ENCODE measurements at regions not wholly inside any gene's neighbourhood (a gene's known extent, or its start where the extent isn't known, plus 50 kb on each side); places are given as distances from the start of the nearest gene placed in this dataset.

DNA sequence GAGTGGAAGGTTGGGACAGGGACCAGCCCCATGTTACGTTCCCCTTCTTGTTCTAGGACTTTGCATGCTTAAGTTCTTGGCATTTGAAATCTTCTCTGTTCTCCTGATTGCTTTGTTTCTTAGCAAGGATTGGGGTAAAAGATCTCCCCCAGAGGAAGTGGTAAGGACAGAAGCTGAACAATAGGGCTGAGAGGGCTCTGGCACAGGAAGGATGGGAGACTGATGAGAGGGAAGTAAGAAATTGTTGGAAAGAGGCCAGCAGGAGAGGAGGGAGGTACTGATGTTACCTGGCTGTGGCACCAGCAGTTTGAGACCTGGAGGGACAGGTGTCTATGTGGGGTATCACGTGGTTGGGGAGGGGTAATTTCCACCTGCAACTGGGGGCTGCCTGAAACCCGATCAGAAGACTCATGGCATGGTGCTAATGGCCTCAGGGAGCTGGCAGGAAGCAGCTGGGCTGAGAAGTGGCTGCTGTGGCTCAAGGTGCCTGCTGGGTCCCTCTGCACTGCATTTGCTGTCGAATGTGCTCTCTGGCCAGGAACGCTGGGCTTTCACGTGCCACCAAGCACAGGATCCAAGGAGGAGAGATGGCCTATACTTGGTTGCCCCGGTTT lies 108.4 kb downstream of the LSM3 start:
- H3K36me3 Mint-ChIP-seq (ENCODE audit: unreplicated experiment): no peaks in the 10 kb centered on the region
- no peak overlapping the region for H3K4me3 Mint-ChIP-seq (ENCODE audit: unreplicated experiment)
- peaks cover 6% of the 10 kb centered on the region for H3K27me3 Mint-ChIP-seq (ENCODE audit: unreplicated experiment)
- peaks cover 16% of the 10 kb centered on the region for H3K4me1 Mint-ChIP-seq (ENCODE audit: unreplicated experiment)
- no peak overlapping the region for H3K27ac Mint-ChIP-seq (ENCODE audit: unreplicated experiment)
- DNase-seq (ENCODE audit: extremely low spot score, unreplicated experiment): no peak
- no peak for TF ChIP-seq CTCF (IDR thresholded peaks at IDR 0.05)
- peaks cover 3% of the 10 kb centered on the region for H3K9me3 Mint-ChIP-seq (ENCODE audit: unreplicated experiment)

- Mint-ChIP-seq H3K4me1 (ENCODE audit: unreplicated experiment) (peaks cover 16% of the 10 kb centered on the region), H3K9me3 (ENCODE audit: unreplicated experiment) (no peaks in the 10 kb centered on the region), H3K4me3 (ENCODE audit: unreplicated experiment) (no peak overlapping the region), H3K36me3 (ENCODE audit: unreplicated experiment) (no peaks in the 10 kb centered on the region), H3K27me3 (ENCODE audit: unreplicated experiment) (peaks cover 6% of the 10 kb centered on the region), H3K27ac (ENCODE audit: unreplicated experiment) (no peak overlapping the region)
- no peak for DNase-seq (ENCODE audit: extremely low spot score, unreplicated experiment)
- no peak for TF ChIP-seq CTCF (IDR thresholded peaks at IDR 0.05)
Measured at GRCh38 chr3:14288177-14288788, 109.7 kb downstream of the LSM3 start.

GRCh38 chr3:14288833-14289451 lies 110.3 kb downstream of the LSM3 start:
- Mint-ChIP-seq H3K9me3 (ENCODE audit: unreplicated experiment) (no peaks in the 10 kb centered on the region), H3K27ac (ENCODE audit: unreplicated experiment) (no peak overlapping the region), H3K36me3 (ENCODE audit: unreplicated experiment) (no peaks in the 10 kb centered on the region), H3K4me1 (ENCODE audit: unreplicated experiment) (peaks cover 16% of the 10 kb centered on the region), H3K27me3 (ENCODE audit: unreplicated experiment) (peaks cover 6% of the 10 kb centered on the region), H3K4me3 (ENCODE audit: unreplicated experiment) (no peak overlapping the region)
- no peak for DNase-seq (ENCODE audit: extremely low spot score, unreplicated experiment)
- TF ChIP-seq CTCF (IDR thresholded peaks at IDR 0.05): no peak

- H3K27me3 Mint-ChIP-seq (ENCODE audit: unreplicated experiment): peaks cover 3% of the 10 kb centered on the region
- H3K4me1 Mint-ChIP-seq (ENCODE audit: unreplicated experiment): peaks cover 16% of the 10 kb centered on the region
- H3K36me3 Mint-ChIP-seq (ENCODE audit: unreplicated experiment): no peaks in the 10 kb centered on the region
- H3K4me3 Mint-ChIP-seq (ENCODE audit: unreplicated experiment): no peak overlapping the region
- no peak for TF ChIP-seq CTCF (IDR thresholded peaks at IDR 0.05)
- no peaks in the 10 kb centered on the region for H3K9me3 Mint-ChIP-seq (ENCODE audit: unreplicated experiment)
- no peak for DNase-seq (ENCODE audit: extremely low spot score, unreplicated experiment)
- peak overlapping the region; percentile 21 for H3K27ac Mint-ChIP-seq (ENCODE audit: unreplicated experiment)
Measured at GRCh38 chr3:14289590-14290461, 111.2 kb downstream of the LSM3 start.

All from osteocyte (in vitro differentiated cells).